ENCODE measurements at regions not wholly inside any gene's neighbourhood (a gene's known extent, or its start where the extent isn't known, plus 50 kb on each side); places are given as distances from the start of the nearest gene placed in this dataset.

DNA sequence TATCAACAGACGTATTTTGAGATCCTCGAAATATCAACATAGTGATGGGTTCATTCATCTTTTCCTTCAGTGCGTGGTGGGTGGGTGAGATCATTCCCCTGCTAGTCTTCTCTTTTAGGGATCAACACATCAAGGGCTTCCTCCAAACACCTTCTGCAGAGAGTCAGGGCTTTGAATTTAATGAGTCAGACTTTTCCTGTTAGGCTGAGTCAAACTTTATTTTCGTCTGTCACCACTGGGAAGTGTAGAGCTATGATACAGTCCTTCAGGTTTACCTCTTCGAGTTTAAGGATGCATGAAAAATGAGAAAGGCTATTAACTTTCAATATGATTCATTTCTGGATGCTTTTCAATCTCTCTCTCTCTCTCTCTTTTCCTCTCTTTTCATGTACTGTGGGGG, 189.1 kb downstream of the BMP2 start:
- DNase-seq: no peak

DNA sequence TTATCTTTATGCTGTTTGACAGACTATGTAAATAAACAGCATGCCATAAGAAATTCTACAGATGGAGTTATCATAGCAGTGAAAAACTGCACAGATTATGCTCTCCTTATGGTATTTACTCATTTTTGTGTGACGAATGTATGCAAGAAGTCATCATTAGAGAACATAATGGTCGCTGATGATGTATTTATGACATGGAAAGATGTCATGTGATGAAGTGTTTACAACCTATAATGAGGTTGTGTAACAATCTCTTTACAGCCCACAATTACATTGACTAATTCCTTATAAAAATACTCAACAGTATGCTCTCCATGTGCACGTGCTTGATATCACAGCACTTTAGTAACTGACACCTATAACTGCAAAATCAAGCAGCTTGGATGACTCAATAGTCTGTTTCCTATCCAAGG, 192.4 kb downstream of the BMP2 start:
- no peak for DNase-seq

DNA sequence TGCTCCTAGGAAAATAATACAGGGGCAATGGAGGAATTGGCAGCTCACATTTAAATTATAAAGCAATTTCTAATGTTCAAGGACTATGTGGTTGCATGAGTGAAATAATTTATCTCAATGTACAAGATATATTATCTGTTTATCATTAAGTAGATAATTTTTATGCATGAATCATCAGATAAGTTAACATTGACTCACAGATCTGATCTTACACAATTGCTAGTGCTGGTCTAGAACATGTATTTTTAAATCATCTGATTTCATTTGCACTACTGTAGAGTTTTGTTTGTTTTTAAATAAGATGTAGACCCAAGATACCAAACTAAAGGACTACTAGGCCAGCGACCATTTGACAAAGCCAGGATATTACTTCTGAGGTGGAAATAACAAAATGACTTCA, 199.2 kb downstream of the BMP2 start:
- no peak for DNase-seq

DNA sequence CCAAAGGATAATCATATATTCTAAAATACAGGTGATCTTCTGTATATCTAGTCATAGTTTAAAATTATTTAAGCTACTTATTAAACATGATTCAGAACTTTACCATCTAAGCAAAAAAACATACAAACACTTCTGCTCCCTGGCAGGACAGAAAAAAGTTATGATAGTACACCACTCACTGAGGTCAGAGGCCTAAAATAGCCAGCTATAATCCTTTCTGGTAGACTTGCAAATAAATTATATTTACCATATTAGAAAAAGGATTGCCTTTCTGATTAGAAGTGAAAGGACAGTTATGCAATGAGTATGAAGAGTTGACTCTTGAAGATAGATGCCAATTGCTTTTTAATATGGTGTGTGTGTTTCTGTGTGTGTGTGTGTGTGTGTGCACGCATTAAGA, 207.4 kb downstream of the BMP2 start:
- no peak for DNase-seq

DNA sequence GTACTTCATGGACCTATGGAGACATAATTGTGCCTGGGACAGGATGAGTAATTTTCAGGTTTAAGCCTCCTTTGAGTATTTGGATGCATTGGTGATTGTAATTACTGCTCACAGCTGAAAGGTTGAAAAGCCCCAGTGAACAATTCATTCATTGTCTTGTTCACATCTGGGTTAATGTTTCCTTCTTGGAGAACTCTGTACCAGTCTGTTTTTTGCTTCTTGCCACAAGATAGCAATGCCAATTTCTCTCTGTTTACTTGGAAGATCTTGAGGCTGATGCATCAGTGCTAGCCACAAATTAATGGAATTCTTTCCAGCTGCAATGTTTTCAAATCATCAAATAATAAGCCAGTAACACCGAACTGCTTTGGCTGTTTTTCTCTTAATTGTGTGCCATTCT, 207.8 kb downstream of the BMP2 start:
- no peak for DNase-seq

DNA sequence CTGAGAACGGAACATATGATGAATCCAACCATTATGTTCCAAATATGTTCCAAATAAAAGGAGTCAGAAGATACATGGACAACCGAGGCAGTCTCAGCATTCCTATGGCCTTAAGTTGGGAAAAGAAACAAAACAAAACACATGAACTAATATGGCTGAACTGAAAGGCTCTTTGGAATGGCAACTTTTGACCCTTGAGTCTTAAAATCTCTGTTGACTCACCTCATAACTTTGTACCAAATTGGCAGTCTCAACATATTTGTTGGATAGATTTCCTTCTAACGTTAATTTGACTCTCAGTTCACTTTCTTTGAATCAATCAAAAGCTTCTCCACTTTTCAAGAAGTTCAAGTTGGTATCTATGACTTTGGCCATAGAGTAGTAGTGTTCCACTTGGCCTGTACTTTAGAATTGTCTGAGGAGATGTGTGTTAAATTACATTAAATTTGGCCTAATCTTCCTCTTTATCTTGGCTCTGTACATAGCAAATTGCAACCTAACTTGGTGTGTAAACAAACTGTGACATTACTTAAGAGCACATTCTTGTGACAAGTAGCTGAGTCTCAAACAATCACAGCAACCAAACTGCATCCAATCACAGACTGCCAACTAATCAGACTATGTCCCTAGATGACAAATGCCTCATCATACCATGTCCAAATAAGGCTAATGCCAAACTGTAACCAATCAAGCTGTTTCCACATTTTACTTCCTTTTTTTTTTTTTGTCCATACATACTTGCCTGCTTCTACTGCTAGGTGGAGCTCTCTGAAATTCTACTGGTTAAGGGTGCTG, 208.8 kb downstream of the BMP2 start:
- DNase-seq: no peak

DNA sequence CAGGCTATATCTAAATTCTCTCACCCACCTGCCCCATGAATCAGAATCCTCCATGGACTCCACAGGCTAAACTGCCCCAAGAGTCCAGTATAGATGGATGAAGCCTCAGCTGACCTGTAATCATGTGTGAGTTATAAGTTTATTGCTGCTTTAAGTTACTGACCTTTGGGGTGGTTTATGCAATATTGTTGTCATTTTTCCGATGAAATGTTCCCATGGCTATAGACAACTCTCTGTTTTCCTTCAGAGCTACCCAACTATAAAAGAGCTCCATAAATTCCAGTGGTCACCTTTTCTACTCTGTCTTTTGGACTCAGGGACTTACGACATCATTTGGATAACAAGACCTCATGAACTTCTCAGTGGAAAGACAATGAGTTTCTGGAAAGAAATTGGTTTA, 212.1 kb downstream of the BMP2 start:
- DNase-seq: no peak

DNA sequence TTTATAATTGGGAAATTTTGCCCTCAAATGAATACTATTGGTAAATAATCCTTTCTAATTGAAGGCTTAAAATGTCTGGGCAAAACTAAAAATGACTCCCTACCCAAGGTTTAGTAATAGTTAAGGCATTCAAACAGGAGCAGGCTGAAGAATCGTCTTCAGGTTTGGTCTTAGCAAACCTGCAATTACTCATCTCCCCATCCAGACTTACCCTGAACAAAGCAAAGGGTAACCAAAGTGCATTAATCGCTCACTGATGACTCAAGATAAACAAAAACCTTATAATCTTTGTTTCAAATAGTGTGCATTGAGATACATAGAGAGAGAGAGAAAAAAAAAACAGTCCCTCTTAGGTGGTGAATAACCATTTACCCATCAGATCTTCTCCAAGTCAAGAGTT, 225.5 kb downstream of the BMP2 start:
- no peak for DNase-seq

DNA sequence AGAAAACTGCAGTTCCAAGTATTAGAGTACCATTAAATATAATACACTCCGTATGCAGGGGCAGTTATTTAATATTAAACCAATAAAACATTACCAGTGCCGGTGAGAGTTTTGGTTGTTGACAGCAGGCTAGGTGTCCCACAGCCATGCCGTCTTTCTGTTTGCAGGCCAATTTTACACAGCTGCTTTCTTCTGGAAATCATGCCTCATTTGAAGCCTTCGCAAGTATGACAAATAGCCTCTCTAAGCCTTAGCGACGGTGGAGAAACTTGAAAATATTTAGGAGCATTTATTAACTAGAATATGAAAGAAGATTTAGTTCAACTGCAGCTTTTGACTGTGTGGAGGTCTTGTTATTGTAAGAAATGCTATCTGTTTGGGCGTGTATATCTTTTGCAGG, 226.0 kb downstream of the BMP2 start:
- DNase-seq: no peak

DNA sequence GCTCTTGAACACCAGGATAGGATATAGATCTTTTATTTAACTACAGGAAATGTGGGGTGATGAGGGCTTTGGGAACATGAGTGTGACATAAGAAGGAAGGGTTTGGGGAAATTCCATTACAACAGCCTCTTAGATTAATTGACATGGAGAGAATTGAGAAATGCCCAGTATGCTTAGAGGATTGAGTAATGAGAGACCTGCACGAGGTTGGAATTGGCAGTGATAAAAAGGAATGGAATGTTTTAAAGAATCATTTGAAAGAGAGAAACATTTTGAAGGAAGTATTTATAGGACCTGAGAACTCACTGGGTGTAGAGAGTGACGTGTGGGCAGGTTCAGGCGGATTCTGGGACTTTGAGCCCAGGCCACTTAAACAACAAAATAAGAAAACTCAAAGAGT, 227.0 kb downstream of the BMP2 start:
- DNase-seq: no peak

DNA sequence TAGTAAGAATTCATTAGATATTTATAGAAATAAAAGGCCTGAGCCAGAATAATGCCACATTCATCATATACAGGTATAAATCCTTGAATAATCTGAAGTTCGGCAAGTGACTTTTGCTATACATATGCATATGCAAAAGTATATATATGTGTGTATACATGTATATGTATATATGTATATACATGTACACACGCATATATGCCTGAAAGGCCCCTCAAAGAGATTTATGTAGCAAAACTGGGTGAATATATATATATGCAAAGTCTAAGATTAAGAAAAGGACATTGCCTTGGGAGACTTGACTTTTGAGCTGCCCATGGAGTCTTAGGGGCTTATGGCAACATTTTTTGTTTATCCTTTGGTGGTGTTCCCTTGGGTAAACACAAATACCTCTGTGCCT, 231.4 kb downstream of the BMP2 start:
- DNase-seq: no peak

DNA sequence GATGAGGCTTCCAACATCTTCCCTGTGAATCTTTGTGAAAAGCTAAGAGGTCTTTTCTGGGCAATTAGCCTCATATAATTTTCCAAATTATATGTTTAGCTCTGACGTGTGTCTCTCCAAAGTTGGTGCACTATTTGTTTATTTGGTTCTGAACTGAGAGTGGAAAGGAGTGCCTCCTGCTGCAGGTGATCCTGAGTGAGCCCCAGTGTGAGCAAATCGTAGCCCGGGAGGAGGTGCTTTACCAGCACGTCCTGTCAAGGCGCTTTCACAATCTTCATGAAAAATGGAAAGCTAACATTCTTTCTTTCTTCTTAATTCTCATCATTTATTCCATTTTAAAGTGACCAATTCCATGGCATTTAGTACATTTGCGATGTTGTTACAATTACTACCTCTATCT, 231.9 kb downstream of the BMP2 start:
- DNase-seq: no peak

DNA sequence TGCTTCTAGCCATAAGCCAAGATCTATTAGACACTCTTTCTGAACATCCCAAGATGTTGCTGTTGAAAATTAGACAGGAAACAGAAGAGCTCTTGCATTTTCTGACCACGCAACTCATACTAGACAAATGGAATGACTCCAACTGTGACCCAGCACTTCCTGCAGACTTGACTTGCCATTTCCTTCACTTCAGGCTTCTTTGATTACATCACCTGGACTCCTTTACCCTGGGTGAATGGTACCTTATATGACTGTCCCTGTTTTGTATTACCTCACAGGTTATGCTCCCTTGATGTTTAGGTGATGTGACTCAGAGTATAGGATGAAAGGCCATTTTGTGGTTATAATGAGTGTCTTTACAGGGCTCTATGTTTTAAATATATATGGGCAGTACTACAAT, 236.1 kb downstream of the BMP2 start:
- no peak for DNase-seq

DNA sequence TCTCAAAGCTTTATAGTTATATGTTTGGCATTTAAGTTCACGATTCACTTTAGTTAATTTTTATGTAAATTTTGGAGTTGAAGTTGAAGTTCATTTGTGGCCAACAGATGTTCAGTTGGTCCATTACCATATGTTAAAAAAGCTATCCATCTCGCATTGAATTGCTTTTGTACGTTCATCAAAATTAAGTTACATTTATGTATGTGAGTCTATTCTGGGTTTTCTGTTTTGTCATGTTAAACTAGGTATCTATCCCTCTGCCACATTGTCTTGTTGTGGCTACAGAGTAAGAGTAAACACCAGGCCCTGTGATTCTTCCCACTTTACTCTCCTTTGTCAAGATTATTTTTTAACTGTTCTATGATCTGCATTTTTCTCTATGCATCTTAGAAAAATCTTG, 237.3 kb downstream of the BMP2 start:
- DNase-seq: no peak

DNA sequence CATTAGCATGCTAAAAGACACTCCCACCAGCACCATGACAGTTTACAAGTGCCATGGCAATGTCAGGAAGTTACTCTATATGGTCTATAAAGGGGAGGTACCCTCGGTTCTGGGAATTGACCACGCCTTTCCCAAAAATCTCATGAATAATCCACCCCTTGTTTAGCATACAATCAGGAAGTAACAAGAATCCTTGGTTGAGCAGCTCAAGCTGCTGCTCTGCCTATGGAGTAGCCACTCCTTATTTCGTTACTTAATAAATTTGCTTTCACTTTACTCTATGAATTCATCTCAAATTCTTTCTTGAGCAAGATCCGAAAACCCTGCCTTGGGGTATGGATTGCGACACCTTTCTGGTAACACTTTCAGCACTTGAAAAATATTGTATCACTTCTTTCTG, 243.0 kb downstream of the BMP2 start:
- no peak for DNase-seq

DNA sequence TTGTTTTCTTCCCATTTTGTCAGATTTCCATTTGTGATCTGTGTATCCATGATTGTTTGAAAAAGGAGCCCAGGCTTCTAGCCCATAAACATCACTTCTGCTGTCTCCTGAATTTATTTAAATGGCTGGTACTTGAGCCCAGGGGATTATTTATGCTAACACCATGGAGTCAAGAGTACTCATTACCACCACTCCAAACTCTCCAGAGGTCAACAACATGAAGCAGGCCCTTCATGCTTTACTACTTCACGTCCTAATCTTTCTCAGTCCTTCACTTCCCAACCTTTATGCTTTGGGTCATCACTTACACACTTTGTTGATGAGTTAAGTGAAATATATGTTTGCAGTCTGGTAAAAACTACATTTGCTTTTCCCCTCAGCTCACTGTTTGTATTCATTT, 247.8 kb downstream of the BMP2 start:
- peak; percentile 42 to 78 for DNase-seq

DNA sequence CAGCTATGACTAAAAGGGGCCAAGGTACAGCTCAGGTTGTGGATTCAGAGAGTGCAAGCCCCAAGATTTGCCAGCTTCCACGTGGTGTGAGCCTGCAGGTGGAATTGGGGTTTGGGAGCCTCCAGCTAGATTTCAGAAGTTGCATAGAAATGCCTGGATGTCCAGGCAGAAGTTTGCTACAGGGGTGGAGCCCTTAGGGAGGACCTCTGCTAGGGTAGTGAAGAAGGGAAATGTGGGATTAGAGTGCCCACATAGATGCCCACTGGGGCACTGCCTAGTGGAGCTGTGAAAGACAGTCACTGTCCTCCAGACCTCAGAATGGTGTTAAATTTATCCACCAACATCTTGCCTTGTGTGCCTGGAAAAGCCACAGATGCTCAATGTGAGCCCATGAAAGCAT, 255.1 kb downstream of the BMP2 start:
- DNase-seq: no peak

DNA sequence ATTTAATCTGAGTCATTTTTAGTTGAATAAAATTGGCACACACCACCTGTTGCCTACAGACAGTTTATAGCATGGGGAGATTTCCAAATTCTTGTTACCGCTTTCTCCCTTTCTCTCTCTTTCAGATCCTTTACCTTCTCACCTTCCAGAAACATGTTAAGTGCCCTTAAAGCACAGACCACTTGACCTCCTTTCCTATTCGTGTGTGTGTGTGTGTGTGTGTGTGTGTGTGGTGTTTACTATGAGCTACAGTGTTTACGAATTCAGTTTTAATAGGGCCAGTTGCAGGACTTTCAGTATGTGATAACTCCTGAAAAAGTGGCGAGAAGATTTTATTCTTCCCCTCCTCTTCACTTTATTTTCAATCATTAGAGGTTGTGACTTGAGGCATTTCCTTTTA, 258.1 kb downstream of the BMP2 start:
- DNase-seq: no peak

DNA sequence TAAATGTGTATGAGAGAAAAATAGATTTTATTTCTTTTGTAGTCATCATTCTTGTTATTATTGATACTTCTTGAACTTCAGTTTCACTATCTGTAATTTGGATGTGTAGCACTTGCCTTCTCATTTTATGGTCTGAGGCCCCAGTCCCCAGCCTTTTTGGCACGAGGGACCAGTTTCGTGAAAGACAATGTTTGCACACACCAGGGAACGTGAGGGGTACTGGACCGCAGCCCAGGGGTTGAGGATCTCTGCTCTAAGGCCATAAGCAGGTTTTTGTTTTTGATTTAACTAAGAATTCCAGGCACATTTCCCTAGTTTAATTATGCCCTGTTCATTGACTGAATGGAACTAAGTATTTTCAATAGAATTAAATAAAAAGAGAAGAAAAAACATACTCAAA, 261.5 kb downstream of the BMP2 start:
- DNase-seq: no peak

DNA sequence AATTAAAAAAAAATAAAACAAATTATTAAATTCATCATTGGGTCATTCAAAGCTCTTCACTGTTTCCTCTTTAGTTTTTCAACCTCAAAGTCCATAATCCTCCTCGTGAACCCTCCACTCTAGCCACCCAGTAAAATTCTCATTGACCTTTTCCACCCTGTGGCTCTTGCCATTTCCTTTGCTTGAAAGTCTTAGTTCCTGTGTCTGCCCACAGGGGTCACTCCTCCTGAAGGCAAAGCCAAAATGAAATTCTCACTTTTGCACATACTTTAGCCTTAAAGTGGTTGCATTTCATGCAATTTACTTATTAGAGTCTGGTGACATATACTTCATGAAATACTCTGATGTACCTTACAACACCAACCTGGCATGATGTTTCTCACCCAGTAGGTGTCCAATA, 263.7 kb downstream of the BMP2 start:
- DNase-seq: no peak

DNA sequence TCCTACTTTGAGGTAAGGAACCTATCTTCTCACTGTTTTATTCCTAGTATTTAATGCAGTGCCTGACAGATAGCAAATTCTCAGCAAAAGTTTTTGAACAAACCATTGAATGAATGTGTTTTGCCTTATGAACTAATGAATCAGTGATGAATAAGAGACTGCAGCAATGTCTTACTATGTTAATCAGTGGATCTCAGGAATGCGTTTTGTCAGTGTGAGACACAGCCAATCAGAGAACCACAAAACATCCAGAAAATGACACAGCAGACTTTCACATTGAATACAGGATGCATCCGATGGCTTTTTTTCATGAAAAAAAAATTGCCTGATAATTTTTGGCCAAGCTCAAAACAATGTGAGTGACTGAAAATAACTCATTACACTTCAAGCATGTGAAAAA, 270.5 kb downstream of the BMP2 start:
- no peak for DNase-seq

DNA sequence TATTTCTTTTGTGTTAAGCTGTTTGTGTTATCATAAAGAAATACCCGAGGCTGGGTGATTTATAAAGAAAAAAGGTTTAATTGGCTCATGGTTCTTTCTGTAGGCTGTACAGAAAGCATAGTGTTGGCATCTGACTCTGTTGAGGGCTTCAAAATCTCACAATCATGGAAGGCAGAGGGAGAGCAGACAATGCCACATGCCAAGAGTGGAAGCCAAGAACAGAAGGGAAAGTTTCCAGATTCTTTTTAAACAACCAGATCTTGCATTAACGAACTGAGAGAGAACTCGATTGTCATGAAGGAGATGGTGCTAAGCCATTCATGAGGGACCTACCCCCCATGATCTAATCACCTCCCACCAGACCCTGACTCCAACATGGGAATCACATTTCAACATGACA, 290.1 kb downstream of the BMP2 start:
- no peak for DNase-seq

DNA sequence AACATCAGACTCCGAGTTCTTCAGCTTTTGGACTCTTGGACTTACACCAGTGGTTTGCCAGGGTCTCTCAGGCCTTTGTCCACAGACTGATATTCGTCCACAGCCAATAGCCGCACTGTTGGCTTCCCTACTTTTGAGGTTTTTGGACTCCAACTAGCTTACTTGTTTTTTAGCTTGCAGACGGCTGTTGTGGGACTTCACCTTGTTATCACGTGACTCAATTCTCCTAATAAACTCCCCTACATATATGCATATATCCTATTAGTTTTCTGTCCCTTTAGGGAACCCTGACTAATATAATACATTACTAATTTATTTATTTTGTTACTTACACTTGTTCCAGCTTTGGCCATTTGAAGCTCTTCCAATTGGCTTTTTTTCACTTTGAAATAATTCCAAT, 311.3 kb downstream of the BMP2 start:
- DNase-seq: no peak

DNA sequence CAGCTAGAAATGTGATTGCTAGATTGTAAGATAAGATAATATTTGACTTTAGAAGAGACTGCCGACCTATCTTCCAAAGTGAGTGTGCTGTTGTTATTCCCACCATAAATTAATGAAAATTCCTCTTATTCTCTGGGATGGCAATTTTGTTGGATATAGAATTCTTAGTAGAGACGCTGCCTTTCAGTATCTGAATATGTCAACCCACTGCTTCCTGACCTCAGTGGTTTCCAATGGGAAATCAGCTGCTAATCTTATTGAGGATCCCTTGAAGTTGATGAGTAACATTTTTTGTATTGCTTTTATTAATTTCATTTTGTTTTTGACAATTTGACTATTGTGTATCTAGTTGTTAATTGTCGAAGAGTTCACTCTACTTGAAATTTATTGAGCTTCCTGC, 313.0 kb downstream of the BMP2 start:
- DNase-seq: no peak

DNA sequence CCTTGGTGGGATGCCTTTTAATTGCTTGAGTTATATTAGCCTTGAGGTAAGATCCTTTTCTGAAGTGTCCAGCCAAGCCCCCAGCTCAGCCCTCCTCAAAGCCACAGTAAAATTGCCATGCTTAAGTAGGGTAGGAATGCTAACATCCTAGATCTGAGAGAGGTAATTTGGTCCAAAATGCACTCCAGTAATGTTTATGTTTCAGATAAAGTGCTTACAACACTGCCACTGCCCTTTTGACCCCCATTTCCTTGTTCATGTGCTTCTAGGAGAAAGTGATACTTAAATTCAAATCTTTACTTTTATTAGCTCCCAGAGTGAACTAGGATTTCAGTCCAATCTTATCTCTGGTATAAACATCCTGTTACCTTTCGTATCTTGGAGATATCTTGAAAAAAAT, 318.0 kb downstream of the BMP2 start:
- no peak for DNase-seq

DNA sequence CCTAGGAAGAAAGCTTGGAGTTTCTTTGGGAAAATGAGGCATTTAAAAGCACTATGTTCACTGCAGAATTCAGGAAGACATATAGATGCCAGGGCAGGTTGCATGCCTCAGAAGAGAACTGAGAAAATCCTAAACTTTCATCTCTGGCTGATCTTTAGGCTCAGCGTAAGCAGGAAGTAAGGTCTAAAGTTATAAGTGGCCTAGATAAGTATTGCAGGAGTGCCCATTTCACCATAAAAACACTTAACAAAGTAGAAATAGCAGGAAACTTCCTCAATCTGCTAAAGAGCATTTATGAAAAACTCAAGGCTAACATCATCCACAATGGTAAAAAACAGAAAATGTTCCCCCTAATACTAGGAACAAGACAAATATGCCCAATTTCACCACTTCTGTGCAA, 320.3 kb downstream of the BMP2 start:
- no peak for DNase-seq

Measured in SHP77 (cell line).